HEK293T (cell line): ENCODE measurements at regions not wholly inside any gene's neighbourhood (a gene's known extent, or its start where the extent isn't known, plus 50 kb on each side); places are given as distances from the start of the nearest gene placed in this dataset.

Experiments
- CTCF ChIA-PET: fragments of 350-600 bp; formaldehyde crosslinking; extraction: SDS; loops from one replicate; lab custom pipeline; 2021; ENCODE audit warnings: antibody characterized with exemption, inconsistent platforms; lab: Yijun Ruan, JAX
- POLR2A ChIA-PET: fragments of 350-600 bp; formaldehyde crosslinking; extraction: SDS; loops from one replicate; lab custom pipeline; 2020; ENCODE audit warnings: antibody characterized with exemption, inconsistent platforms; lab: Yijun Ruan, JAX
- DNase-seq: peaks from one replicate; pipeline ENCODE4 v3.0.0; 2012; ENCODE audit warnings: mixed read lengths; ENCODE audit errors: extremely low spot score
- ARNT ChIP-seq: fragments of 450-650 bp; IDR thresholded peaks from 2 replicates; pipeline ENCODE4 v1.6.1; 2017; ENCODE audit warnings: mild to moderate bottlenecking
- BHLHE40 ChIP-seq: fragments of 450-650 bp; IDR thresholded peaks from 2 replicates; pipeline ENCODE4 v1.6.1; 2016; ENCODE audit warnings: mild to moderate bottlenecking, moderate library complexity, borderline replicate concordance
- CTBP1 ChIP-seq: fragments of 450-650 bp; IDR thresholded peaks from 2 replicates; pipeline ENCODE4 v1.6.1; 2016; ENCODE audit warnings: borderline replicate concordance
- ELF4 ChIP-seq: fragments of 450-650 bp; IDR thresholded peaks from 2 replicates; pipeline ENCODE4 v1.6.1; 2017; ENCODE audit warnings: antibody characterized with exemption
- FOXA1 ChIP-seq: fragments of 450-650 bp; IDR thresholded peaks from 2 replicates; pipeline ENCODE4 v1.6.1; 2016; ENCODE audit warnings: mild to moderate bottlenecking
- FOXK2 ChIP-seq: fragments of 450-650 bp; IDR thresholded peaks from 2 replicates; pipeline ENCODE4 v1.6.1; 2016; ENCODE audit warnings: mild to moderate bottlenecking
- FOXM1 ChIP-seq: fragments of 450-650 bp; IDR thresholded peaks from 2 replicates; pipeline ENCODE4 v1.6.1; 2017; ENCODE audit warnings: mild to moderate bottlenecking, borderline replicate concordance
- HDGF ChIP-seq: fragments of 450-650 bp; IDR thresholded peaks from 2 replicates; pipeline ENCODE4 v1.6.1; 2017; ENCODE audit warnings: antibody characterized with exemption, borderline replicate concordance
- L3MBTL2 ChIP-seq: fragments of 450-650 bp; conservative IDR thresholded peaks from 2 replicates; pipeline ENCODE4 v1.6.1; 2016; ENCODE audit warnings: mild to moderate bottlenecking
- LEF1 ChIP-seq: fragments of 450-650 bp; IDR thresholded peaks from 2 replicates; pipeline ENCODE4 v1.6.1; 2017; ENCODE audit warnings: mild to moderate bottlenecking, borderline replicate concordance
- NFRKB ChIP-seq: fragments of 450-650 bp; IDR thresholded peaks from 2 replicates; pipeline ENCODE4 v1.6.1; 2016; ENCODE audit warnings: mild to moderate bottlenecking, moderate library complexity
- PKNOX1 ChIP-seq: fragments of 450-650 bp; IDR thresholded peaks from 2 replicates; pipeline ENCODE4 v1.6.1; 2016
- SP1 ChIP-seq: fragments of 450-650 bp; IDR thresholded peaks from 2 replicates; pipeline ENCODE4 v1.6.1; 2017
- SUZ12 ChIP-seq: fragments of 450-650 bp; IDR thresholded peaks from 2 replicates; pipeline ENCODE4 v1.6.1; 2016; ENCODE audit warnings: mild to moderate bottlenecking
- TARDBP ChIP-seq: fragments of 450-650 bp; IDR thresholded peaks from 2 replicates; pipeline ENCODE4 v1.6.1; 2016
- ZNF384 ChIP-seq: fragments of 450-650 bp; IDR thresholded peaks from 2 replicates; pipeline ENCODE4 v1.6.1; 2016

- TF ChIP-seq SUZ12 (no peak), ELF4 (no peak), SP1 (no peak), BHLHE40 (no peak), TARDBP (no peak), CTBP1 (no peak), L3MBTL2 (no peak)
- POLR2A ChIA-PET = no interaction called here
- DNase-seq = no peak
- CTCF ChIA-PET = no interaction called here
Measured at GRCh38 chr12:18207266-18207665, 54.1 kb upstream of the PIK3C2G start.

GRCh38 chr12:18206198-18206597 is 55.1 kb upstream of the PIK3C2G start:
- POLR2A ChIA-PET = no interaction called here
- TF ChIP-seq FOXK2 = no peak
- TF ChIP-seq ARNT = no peak
- TF ChIP-seq FOXM1 = no peak
- no peak for TF ChIP-seq SP1
- TF ChIP-seq HDGF = no peak
- TF ChIP-seq ZNF384 = no peak
- no peak for TF ChIP-seq NFRKB
- no peak for TF ChIP-seq ELF4
- no peak for TF ChIP-seq LEF1
- no peak for TF ChIP-seq L3MBTL2
- TF ChIP-seq SUZ12 = no peak
- TF ChIP-seq CTBP1 = no peak
- TF ChIP-seq FOXA1 = no peak
- no peak for TF ChIP-seq PKNOX1
- no peak for TF ChIP-seq BHLHE40
- no peak for TF ChIP-seq TARDBP
- CTCF ChIA-PET = no interaction called here
- no peak for DNase-seq

GRCh38 chr12:18204053-18204452 is 57.3 kb upstream of the PIK3C2G start:
- POLR2A ChIA-PET = no interaction called here
- CTCF ChIA-PET = no interaction called here

GRCh38 chr12:18192119-18192518 is 69.2 kb upstream of the PIK3C2G start:
- ChIA-PET POLR2A (no interaction called here), CTCF (no interaction called here)
- TF ChIP-seq PKNOX1 (peak; percentile 11; the same call in 1 of the 2 replicates), ARNT (no peak), SP1 (no peak)
- no peak for DNase-seq

More at GRCh38 chr12:18204053-18204452, 57.3 kb upstream of the PIK3C2G start:
- no peak for DNase-seq
- TF ChIP-seq CTBP1 (no peak), LEF1 (no peak), L3MBTL2 (no peak), TARDBP (no peak), SP1 (no peak), NFRKB (no peak), SUZ12 (no peak), FOXM1 (no peak), ZNF384 (no peak), HDGF (no peak), ELF4 (no peak), FOXA1 (no peak), PKNOX1 (no peak), FOXK2 (no peak), ARNT (no peak), BHLHE40 (no peak)

GRCh38 chr12:18183141-18183540 is 78.2 kb upstream of the PIK3C2G start:
- ChIA-PET CTCF (no interaction called here), POLR2A (no interaction called here)
- DNase-seq = no peak
- no peak for TF ChIP-seq FOXM1
- TF ChIP-seq TARDBP = no peak
- TF ChIP-seq ZNF384 = no peak
- TF ChIP-seq HDGF = no peak
- no peak for TF ChIP-seq L3MBTL2
- TF ChIP-seq ELF4 = no peak
- TF ChIP-seq NFRKB = no peak
- TF ChIP-seq PKNOX1 = no peak
- TF ChIP-seq ARNT = no peak
- no peak for TF ChIP-seq LEF1
- no peak for TF ChIP-seq FOXK2
- no peak for TF ChIP-seq BHLHE40
- TF ChIP-seq SUZ12 = no peak
- TF ChIP-seq FOXA1 = no peak
- TF ChIP-seq CTBP1 = no peak
- no peak for TF ChIP-seq SP1

GRCh38 chr12:18171571-18171970 is 81.6 kb upstream of the RERGL start:
- no peak for DNase-seq
- TF ChIP-seq PKNOX1 = no peak
- TF ChIP-seq L3MBTL2 = no peak
- TF ChIP-seq ELF4 = no peak
- TF ChIP-seq HDGF = no peak
- no peak for TF ChIP-seq FOXK2
- TF ChIP-seq LEF1 = no peak
- no peak for TF ChIP-seq ZNF384
- TF ChIP-seq TARDBP = no peak
- CTCF ChIA-PET = no interaction called here
- POLR2A ChIA-PET = no interaction called here
